GM21529 (cell line): ENCODE measurements at regions not wholly inside any gene's neighbourhood (a gene's known extent, or its start where the extent isn't known, plus 50 kb on each side); places are given as distances from the start of the nearest gene placed in this dataset.

Experiments used
- ATAC-seq: cut with Tn5 transposase; IDR thresholded peaks from one replicate; pipeline ENCODE4 v1.9.1; 2021; ENCODE audit not compliant: unreplicated experiment

DNA sequence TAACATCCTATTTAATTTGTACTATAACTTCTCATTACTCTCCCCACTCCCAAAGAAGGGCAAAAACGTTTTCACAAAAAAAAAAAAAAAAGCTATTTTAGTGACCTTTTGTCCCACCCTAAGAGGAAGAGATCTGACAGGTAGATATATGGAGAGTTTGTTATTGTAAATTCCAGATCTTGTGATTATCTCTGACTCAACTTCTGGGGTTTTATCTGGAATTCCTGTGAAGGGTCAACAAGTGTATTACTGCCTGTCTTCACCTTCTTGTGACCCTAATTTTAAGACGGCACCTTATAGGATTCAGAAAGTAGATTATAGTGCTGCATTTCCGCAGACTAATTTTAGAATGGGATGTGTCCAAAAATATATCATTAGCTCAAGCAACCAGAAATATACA, 205.9 kb upstream of the CDIN1 start:
- no peak for ATAC-seq

DNA sequence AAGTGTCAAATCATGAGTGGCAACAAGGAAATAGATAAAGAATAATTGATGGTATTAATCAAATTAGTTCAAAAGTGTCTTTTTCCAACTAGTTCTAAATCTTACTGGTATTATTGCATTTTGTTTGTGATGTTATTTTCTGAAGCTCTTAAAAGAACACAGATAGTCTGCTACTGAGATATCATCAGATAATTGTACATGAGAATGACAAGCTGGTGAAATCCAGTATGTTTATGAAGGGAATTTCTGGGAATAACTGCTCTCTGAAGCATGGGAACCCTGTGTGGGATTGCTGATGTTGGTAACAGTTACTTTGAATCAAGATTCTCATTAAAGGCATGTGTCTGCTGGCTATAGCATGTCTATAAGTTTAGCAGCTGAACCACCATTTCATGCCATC, 190.3 kb upstream of the CDIN1 start:
- no peak for ATAC-seq

DNA sequence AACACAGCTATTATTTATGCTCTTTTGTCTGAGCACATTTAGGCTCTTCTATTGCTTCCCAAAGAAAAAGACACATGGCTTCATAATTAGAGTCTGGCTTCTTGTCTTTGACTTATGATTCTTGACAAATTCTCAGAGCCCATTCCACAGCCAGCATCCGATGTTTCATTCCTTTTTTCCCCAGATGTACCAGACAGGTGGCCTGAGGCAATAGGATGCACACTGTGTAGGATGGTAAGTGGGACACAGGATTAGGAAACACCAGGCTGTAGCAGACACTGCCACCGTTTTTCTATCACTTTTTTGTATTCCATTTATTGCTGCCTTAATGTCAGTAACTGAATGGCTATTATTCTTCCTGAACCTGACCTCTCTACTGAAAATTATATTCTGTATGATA, 188.9 kb upstream of the CDIN1 start:
- no peak for ATAC-seq

DNA sequence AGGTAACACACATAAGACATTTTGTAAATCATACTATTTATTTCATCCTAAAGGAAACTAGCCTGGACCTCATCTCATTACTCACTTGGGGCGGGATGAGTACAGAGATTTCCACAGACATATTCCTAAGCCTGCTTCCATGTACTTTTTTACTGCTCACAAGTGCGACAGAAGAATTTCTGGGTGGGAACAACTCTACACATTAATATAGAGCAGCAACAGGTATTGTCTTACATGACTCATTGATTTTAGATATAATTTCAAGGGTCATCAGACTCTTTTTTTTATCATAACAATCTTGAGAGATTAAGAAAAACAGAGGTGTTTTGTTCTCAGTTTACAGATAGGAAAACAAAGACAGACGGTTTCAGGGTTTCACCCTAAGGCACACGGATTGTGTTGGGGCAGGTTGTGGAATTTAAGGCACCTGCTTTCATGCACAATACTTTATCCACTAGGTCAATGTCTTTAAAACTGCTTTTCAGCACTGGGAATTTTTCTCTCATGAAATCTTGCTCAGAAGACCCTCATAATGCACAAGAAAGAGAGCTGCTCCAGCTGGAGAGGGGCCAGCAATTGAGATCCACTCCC, 186.7 kb upstream of the CDIN1 start:
- ATAC-seq = no peak

DNA sequence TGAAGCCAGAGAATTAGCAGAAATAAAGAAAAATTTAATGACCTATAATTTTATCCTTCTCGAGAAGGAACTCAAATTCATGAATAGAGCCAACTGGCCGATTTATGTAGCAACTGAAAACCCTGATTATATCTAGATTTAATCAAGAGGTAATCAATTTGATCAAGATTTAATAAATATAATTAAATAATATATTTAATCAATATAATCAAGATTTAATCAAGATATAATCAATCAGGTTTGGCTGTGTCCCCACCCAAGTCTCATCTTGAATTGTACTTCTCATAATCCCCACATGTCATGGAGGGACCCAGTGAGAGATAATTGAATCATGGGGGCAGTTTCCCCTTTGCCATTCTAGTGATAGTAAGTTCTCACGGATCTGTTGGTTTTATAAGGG, 181.2 kb upstream of the CDIN1 start:
- no peak for ATAC-seq

DNA sequence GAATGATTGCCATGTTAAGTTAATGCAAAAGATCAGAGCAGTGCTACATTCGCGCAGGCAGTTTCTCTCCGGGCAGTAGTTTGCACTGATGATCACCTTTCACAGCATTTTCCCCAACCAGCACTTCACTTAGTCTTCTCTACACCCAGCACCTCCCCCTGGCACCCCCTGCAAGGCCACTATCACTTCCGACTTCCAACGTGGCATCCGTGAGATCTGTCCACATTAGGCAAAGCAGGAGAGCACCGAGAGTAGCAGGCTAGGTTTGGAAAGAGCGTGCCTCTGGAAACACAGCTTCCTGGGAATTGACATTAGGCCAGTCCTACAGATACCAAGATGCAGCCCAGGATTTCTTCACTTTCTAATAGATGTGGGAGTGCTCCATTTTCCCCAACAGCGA, 180.2 kb upstream of the CDIN1 start:
- no peak for ATAC-seq

DNA sequence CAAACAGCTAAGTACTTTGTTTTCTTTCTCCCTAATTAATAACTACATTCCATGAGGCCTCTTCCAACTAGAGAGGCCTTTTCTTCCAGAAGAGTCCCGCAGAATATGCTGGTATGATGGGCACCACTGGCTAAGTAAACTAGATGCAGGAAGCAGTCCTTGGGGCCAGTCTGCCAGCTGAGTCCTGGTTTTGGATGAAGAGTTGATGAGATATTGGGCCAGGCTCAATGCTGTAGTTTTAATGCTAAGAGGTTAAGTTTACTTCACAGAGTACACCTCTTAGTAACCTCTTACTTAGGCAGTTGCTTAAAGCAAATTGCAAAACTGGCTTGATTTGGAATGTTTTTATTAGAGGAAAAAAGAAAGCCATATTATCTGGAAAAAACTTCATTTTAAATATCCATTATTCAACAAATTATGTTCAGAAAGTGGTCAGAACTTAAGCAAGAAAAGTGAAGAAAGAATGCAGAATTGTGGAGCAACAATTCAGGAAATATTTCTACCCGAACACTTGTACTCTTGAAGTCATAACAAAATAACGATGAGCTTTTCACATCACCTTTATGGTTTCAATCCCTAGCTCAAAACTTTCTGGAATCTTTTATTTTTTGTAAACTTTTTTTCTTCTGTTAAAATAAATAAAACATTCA, 178.4 kb upstream of the CDIN1 start:
- ATAC-seq = no peak

DNA sequence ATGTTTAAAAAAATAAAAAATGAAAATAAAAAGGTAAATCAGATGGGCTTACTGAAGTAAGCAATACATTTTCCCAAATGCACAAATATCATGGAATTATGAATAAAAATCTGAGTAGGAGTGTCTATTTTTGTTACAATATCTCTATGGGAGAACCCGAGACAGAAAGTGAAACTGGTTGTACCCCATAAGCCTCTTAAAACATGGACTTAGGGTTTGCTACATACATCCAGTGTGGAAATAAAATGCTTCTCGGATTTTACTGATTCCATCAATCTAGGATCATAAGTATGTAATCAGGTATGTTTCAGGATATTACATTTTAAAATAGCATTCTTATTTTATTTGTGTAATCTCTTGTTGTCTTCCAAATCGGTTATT, 177.8 kb upstream of the CDIN1 start:
- ATAC-seq = no peak

DNA sequence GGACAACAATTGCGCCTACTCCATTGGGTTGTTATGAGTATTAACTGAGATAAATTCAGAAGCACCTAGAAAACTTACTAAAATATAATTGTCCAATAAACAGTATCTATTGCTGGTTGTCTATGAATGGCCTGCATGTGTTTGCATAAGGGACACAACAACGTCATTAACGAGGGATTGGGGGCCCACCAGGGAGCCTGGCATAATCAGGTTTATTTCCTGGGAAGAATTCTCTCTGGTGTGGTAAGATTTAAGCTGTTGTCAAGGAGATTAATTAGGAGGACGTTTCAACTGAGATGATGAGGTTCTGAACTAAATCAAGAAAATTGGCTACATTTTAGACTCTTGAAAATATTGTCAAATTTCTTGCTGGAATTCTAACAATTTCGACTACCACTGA, 176.1 kb upstream of the CDIN1 start:
- no peak for ATAC-seq

DNA sequence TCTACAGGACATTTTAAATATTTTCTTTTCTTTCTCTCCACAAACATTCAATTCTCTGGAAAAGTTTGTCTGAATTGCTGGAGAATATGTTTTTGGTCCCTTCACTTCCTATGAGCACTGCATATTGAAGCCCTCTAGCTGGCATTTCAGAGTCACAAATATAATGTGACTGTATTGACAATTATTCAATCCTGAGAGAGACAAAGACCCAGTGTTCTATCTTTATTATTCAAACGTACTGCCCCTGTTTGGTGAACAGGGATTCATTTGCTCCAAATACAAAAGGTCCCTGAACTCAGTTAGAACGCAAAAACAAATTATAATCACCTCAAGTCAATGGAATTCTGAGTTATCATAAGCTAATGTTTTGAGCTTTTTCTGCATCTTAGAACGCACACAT, 173.1 kb upstream of the CDIN1 start:
- ATAC-seq = no peak

DNA sequence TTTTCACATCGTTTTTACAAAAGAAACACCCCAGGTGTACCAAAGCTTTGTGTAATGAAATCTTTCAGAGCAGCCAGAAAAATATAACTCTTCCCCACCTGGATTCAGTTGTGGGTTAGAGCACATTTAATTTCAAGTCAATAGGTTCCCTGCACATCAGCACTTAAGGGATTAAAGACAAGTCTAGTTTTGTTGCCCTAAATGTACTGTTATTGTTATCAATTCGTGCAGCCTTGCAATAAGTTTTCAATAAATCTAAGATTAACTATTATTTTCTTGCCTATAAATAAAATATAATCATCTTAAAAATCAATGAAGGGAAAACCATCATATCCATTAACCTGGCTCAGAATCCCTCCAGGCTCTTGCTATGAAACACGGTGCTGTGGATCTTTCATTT, 172.5 kb upstream of the CDIN1 start:
- ATAC-seq = no peak

DNA sequence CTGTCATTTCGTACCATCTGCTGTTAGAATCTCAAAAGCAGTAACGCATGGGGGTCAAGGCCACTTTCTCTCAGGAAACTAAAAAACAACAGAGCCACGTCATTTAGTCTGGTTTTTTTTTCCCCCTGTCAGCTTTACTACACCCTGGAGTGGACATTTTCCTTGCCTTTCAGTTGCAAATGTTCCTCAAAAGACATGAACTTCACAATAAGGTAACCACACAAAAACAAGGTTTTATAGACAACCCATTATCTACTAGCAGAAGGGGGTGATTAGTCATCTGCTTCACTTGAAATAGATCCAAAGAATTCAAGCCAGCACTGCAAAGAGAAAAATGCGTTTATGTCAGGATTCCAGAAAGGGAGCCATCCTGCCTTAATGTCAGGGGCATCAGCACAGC, 171.8 kb upstream of the CDIN1 start:
- ATAC-seq = no peak

DNA sequence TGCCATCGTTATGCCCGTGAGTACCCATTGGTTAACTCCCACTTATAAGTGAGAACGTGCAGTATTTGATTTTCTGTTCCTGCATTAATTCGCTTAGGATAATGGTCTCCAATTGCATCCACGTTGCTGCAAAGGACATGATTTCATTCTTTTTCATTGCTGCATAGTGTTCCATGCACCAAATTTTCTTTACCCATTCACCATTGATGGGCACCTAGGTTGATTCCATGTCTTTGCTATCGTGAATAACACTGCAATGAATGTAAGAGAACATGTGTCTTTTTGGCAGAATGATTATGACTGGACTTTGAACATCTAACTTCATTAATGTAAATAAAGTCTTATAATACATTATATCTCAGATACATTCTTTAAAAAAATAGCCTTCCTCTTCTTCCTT, 169.6 kb upstream of the CDIN1 start:
- ATAC-seq = no peak

DNA sequence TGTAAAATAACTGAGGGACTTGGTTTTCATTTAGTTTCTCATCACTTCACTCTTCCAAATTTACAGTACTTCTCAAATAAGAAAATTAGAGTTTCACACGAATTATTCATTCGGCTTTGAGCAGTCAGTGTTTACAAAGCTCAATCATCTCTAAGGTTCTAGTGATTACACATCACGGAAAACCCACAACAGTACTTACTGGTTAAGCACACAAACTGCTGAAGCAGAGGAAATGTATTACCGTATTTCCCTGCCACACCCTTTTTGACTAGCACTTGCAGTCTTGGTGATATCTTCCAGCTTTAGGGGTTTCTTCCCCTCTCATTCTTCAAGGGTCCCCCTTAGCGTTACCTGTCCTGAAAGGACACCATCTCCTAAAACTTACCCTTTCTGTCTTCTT, 164.8 kb upstream of the CDIN1 start:
- no peak for ATAC-seq

DNA sequence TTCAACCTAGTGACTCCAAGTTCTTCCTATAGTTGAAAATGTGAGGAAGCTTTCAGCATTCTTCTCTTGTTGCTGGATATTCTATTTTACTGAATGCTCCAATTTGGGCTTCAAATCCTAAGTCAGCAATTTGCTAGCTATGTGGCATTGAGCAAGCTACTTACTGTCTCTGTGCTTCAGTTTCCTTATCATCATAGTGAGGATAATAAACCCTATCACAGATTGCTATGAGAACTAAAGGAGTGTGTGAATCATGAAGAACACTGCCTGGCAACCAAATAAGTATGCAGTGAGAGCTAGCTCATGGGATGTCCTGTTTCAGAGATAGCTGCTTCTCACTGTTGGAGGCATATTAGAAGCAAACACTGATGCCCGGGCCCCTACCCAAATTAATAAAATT, 163.8 kb upstream of the CDIN1 start:
- ATAC-seq = no peak

DNA sequence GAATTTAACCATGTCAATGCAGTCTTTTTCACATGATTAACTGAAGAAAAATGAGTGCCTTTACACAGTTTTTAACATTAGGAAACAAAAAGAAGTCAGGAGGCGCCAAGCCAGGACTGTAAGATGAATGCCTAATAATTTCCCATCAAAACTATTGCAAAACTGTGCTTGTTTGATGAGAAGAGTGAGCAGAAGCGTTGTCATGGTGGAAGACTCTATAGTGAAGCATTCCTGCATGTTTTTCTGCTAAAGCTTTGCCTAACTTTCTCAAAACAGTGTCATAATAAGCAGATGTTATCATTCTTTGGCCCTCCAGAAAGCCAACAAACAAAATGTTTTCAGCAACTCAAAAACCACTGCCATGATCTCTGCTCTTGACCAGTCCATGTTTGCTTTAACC, 156.8 kb upstream of the CDIN1 start:
- no peak for ATAC-seq

DNA sequence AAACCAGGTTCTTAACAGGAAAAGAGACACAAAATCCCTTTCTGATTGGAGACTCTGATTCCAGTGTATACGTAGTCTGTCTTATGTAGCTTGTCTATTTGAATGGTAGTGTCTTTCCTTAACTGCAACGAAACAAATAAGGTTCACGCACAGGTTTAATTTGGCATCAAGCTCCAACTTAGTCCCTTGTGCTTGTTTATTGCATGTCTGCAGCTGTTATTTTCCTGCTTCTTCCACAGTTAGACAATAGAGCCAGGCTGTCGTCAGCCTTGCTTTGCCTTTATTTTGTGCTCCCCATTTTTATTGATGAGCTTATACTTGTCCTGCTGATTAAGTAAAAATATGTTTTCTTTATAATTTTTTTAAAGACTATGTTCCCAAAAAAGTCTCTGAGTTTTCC, 152.7 kb upstream of the CDIN1 start:
- ATAC-seq = no peak

DNA sequence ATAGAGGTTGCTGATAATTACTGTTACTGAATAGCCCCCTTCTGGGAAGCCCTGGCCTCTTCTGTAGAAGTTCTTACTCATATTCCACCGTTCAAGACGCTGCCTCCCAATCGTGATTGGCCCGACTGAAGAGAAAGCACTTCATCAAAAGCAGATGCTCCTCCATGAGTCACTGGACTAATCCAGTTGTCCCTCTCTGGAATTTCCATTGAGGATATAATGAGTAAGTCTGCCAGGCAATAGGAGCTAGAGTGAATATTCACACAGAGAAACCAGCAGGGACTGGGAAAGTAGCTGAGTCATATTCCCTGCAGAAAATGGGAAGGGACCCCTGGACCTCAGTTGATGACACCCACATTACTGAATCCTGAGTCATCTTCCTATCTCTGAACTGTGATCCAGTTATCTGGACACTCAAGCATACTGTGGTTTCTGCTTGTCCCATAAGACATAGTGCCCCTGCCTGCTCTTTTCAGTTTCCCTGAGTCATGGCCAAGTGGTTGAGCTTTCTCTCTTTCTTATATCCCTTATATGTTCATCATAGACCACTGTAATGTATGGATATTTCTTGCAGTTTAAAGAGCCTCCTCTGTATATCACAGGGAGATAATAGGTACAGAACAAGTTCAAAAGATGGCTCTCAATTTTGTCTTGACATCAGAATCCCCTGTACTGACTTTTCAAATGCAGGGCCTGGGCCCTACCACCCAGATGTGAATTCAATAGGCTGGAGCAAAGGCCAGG, 151.2 kb upstream of the CDIN1 start:
- ATAC-seq = no peak

DNA sequence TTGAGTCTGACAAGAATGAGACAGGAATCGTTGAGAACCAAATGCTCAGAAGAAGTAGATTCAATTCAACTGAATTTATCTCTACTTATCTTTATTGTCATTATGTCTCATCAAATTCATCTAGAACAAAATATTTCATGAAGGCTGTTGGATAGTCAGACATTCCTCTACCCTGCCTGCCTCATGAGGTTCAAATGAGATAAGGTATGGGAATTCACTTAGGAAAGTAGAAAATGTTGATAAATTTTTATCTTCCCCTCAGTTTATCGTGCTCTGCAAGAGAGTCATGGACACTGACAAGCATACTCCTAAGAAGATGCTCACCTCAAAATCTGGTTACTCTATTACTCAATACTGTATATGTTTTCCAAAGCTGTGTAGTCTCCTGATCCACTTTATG, 149.7 kb upstream of the CDIN1 start:
- ATAC-seq = no peak

DNA sequence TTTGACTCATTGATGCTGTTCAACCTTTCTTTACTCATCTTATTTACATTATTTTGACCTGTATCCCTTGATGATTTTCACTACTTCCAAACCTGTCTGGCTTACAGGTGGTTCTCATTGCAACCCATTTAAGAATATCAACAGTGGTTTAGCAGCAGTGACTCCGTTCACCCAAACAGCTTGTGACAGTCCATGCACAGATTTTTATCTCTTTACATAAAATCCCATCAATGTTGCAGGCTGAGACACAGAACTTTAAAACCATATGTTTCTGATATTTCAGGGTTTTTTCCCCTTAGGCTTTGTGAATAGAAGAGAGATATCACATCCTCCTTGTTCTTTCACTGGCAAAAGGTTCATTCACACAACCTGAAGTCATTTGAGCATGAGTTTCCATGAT, 149.1 kb upstream of the CDIN1 start:
- ATAC-seq = no peak

DNA sequence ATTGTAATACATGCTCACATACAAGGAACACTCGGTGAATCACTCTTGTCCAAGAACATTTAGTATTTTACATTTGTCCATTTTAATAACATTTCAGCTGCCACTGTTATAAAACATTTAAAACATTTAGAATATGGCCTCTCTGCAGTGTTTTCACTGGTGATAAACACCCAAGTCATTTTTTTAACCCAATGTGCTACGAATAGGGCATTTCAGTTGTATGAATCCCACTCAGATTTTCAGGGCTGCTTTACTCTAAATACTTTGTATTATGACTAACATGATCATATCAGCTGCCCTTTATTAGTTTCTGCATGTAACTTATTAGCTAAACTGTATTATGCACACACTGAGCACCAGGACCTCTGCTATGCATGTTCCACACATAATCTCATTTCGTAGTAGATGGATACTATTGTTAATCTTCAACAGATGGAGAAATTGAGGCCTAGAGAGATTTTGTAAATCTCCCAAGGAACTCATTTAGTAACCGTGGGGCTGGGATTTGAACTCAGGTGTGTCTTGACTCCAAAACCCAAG, 148.6 kb upstream of the CDIN1 start:
- no peak for ATAC-seq

DNA sequence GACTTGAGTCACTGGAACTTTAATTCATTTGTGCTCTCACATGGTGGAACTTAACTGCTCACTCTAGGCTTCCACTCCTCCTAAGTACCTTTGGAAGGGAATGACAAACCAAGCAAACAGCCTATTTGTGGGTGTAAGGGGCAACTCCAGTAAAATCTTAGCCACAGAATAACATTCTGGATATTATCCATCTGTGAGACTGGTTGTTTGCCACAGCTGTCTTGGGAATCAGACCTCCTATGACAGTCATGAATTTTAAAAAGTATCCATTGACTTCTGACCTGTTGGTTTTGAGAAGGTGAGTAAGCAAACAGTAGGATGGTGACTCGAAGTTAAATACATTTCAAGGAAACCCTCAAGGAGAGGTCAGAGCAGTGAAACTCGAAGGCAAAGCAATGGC, 147.3 kb upstream of the CDIN1 start:
- ATAC-seq = no peak
